MG63 (cell line): ENCODE measurements at regions not wholly inside any gene's neighbourhood (a gene's known extent, or its start where the extent isn't known, plus 50 kb on each side); places are given as distances from the start of the nearest gene placed in this dataset.

Source experiments
- DNase-seq: peaks from one replicate; pipeline ENCODE4 v3.0.0-alpha.2; 2020
- H3K27me3 ChIP-seq: fragments of 250-450 bp; sonication (Bioruptor Pico); 2 replicates; pipeline ENCODE4 v1.5.1; 2020; ENCODE audit warnings: mild to moderate bottlenecking, moderate library complexity
- H3K36me3 ChIP-seq: fragments of 250-450 bp; sonication (Bioruptor Pico); 2 replicates; pipeline ENCODE4 v1.5.1; 2020; ENCODE audit warnings: mild to moderate bottlenecking, moderate library complexity
- H3K4me3 ChIP-seq: fragments of 250-450 bp; sonication (Bioruptor Pico); 2 replicates; pipeline ENCODE4 v1.5.1; 2020; ENCODE audit warnings: mild to moderate bottlenecking, moderate library complexity
- H3K9me3 ChIP-seq: fragments of 250-450 bp; sonication (Bioruptor Pico); 2 replicates; pipeline ENCODE4 v1.5.1; 2020; ENCODE audit warnings: mild to moderate bottlenecking, moderate library complexity

- Histone ChIP-seq H3K9me3 (no peaks in the 10 kb centered on the region), H3K4me3 (no peak overlapping the region), H3K36me3 (no peaks in the 10 kb centered on the region), H3K27me3 (no peaks in the 10 kb centered on the region)
- DNase-seq = no peak
Measured at GRCh38 chr14:79938185-79938584, 273.1 kb downstream of the DIO2 start.

GRCh38 chr14:79937433-79937832 is 273.9 kb downstream of the DIO2 start:
- no peak for DNase-seq
- Histone ChIP-seq H3K4me3 (no peak overlapping the region), H3K36me3 (no peaks in the 10 kb centered on the region), H3K9me3 (no peaks in the 10 kb centered on the region), H3K27me3 (no peaks in the 10 kb centered on the region)

- H3K9me3 ChIP-seq = no peaks in the 10 kb centered on the region
- no peak overlapping the region for H3K4me3 ChIP-seq
- DNase-seq = no peak
- no peaks in the 10 kb centered on the region for H3K36me3 ChIP-seq
- H3K27me3 ChIP-seq = no peaks in the 10 kb centered on the region
Measured at GRCh38 chr14:79924551-79924950, 286.8 kb downstream of the DIO2 start.

DNA sequence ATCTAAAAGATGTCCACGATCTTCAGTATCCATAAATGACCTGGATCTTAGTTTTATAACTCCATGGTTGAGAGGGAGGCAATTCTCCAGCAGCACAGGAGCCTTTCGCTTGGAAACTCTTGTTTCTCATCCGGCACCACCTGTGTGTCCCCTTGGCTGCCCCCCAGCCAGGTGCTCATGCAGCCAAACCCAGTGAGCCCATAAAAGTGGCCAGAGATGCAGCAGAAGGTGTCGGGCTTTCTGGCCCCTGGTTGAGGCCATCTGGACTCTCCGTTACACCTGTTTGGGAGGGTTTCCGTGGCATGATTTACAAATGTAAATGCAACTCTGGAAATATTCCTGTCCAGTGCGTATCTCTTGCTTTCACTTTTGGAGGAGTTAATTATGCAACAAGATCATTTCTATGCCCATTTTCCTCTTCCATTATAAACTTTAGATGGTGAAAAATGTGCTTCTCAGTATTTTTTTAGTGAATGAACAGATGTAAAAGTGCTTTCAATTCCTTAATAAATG is 291.1 kb downstream of the DIO2 start:
- Histone ChIP-seq H3K27me3 (no peaks in the 10 kb centered on the region), H3K9me3 (no peaks in the 10 kb centered on the region), H3K36me3 (no peaks in the 10 kb centered on the region), H3K4me3 (no peak overlapping the region)
- DNase-seq = no peak
